Astrocyte (in vitro differentiated cells and primary cell): ENCODE measurements at regions not wholly inside any gene's neighbourhood (a gene's known extent, or its start where the extent isn't known, plus 50 kb on each side); places are given as distances from the start of the nearest gene placed in this dataset.
A peak's percentile ranks its signal among the peaks of the same experiment; 100 is the strongest.

Experiments
- DNase-seq: peaks from one replicate; pipeline ENCODE4 v3.0.0-alpha.2; 2010; ENCODE audit warnings: low read depth
- FAIRE-seq: peaks from 2 replicates; lab custom pipeline; 2011; peaks lifted over from hg19 to GRCh38; lab: Jason Lieb, UNC
- H2AFZ ChIP-seq: 2 replicates; pipeline ENCODE4 v1.6.0; 2012; ENCODE audit warnings: low read depth, low read length, inconsistent platforms
- H3K27ac ChIP-seq: 2 replicates; pipeline ENCODE4 v1.5.1; 2011; ENCODE audit warnings: low read depth, low read length, inconsistent platforms
- H3K27me3 ChIP-seq: 2 replicates; pipeline ENCODE4 v1.6.0; 2011; ENCODE audit warnings: low read length, inconsistent platforms; ENCODE audit not compliant: insufficient read depth
- H3K36me3 ChIP-seq: 2 replicates; pipeline ENCODE4 v1.5.1; 2011; ENCODE audit warnings: low read length, inconsistent platforms; ENCODE audit not compliant: insufficient read depth
- H3K4me1 ChIP-seq: 2 replicates; pipeline ENCODE4 v1.5.1; 2011; ENCODE audit warnings: low read length, inconsistent platforms; ENCODE audit not compliant: insufficient read depth
- H3K4me2 ChIP-seq: 2 replicates; pipeline ENCODE4 v1.6.0; 2012; ENCODE audit warnings: low read length, inconsistent platforms
- H3K4me3 ChIP-seq: 2 replicates; pipeline ENCODE4 v1.5.1; 2011; ENCODE audit warnings: low read depth, mild to moderate bottlenecking, low read length, inconsistent platforms; ENCODE audit not compliant: insufficient read depth
- H3K79me2 ChIP-seq: 2 replicates; pipeline ENCODE4 v1.6.0; 2012; ENCODE audit warnings: mild to moderate bottlenecking, low read length, inconsistent platforms; ENCODE audit not compliant: insufficient read depth
- H3K9ac ChIP-seq: 2 replicates; pipeline ENCODE4 v1.6.0; 2012; ENCODE audit warnings: mild to moderate bottlenecking, low read length, inconsistent platforms
- H3K9me3 ChIP-seq: 2 replicates; pipeline ENCODE4 v1.5.1; 2012; ENCODE audit warnings: low read depth, mild to moderate bottlenecking, low read length, inconsistent platforms; ENCODE audit not compliant: insufficient read depth
- H4K20me1 ChIP-seq: 2 replicates; pipeline ENCODE4 v1.6.0; 2012; ENCODE audit warnings: low read length, inconsistent platforms; ENCODE audit not compliant: insufficient read depth
- H3K27ac Mint-ChIP-seq: one replicate; pipeline ENCODE4 v1.8.0; 2021; ENCODE audit warnings: mild to moderate bottlenecking, mixed read lengths; ENCODE audit not compliant: unreplicated experiment
- H3K27me3 Mint-ChIP-seq: one replicate; pipeline ENCODE4 v1.8.0; 2021; ENCODE audit warnings: low read depth, mixed read lengths; ENCODE audit not compliant: unreplicated experiment
- H3K36me3 Mint-ChIP-seq: one replicate; pipeline ENCODE4 v1.8.0; 2021; ENCODE audit warnings: low read depth, mixed read lengths; ENCODE audit not compliant: unreplicated experiment
- H3K4me1 Mint-ChIP-seq: one replicate; pipeline ENCODE4 v1.8.0; 2021; ENCODE audit warnings: low read depth, mixed read lengths; ENCODE audit not compliant: unreplicated experiment
- H3K4me3 Mint-ChIP-seq: one replicate; pipeline ENCODE4 v1.8.0; 2021; ENCODE audit warnings: mild to moderate bottlenecking, moderate library complexity, mixed read lengths; ENCODE audit not compliant: unreplicated experiment
- H3K9me3 Mint-ChIP-seq: one replicate; pipeline ENCODE4 v1.8.0; 2021; ENCODE audit warnings: mild to moderate bottlenecking, mixed read lengths; ENCODE audit not compliant: unreplicated experiment
- EZH2 ChIP-seq: IDR thresholded peaks from 2 replicates; pipeline ENCODE4 v1.6.1; 2012; ENCODE audit warnings: mild to moderate bottlenecking, low read length, inconsistent platforms; ENCODE audit not compliant: insufficient read depth
- TF ChIP-seq, protein P1 (sequence below): IDR thresholded peaks from 2 replicates; pipeline ENCODE4 v1.5.1; 2011; ENCODE audit warnings: low read depth, mild to moderate bottlenecking, inconsistent platforms, low read length, moderate library complexity; ENCODE audit not compliant: insufficient read depth

DNA sequence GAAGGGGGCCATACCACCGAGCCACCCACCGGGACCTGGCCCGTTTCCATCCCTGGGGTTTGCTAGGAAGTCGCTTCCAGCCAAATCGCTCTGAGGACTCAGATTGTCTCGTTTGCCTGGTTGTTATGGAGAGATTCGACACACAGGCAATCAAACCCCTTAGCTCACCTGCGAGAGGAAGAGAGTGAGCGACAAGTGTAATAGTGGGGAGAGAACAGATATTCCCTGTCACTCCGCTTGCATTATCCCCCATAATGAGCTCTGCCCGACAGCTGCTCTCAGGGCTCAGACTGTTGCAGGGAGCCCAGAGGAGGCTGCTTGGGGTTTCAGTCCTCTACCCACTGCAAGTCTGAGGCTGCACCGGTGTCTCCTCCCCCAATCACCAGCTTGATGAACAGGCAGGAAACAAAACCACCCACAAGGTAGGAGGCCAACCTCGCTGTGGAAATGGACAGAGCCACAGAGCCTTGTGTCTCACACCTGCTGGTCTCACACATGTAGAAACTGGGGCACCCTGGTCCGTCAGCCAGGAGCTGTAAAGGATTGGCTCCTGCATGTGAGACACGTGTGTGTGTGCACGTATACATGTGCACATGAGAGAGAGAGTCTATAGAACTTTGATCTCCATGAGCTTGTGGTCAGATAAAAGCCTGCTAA lies 351.1 kb downstream of the BUD13 start:
- Histone ChIP-seq H3K9me3 (no peaks in the 10 kb centered on the region), H3K27ac (no peak overlapping the region), H3K4me2 (no peak overlapping the region), H4K20me1 (no peaks in the 10 kb centered on the region), H3K36me3 (no peaks in the 10 kb centered on the region), H3K79me2 (no peaks in the 10 kb centered on the region), H3K4me3 (no peak overlapping the region), H3K4me1 (no peaks in the 10 kb centered on the region), H3K9ac (no peak overlapping the region), H3K27me3 (peaks cover 3% of the 10 kb centered on the region), H2AFZ (no peak overlapping the region)
- H3K4me3 Mint-ChIP-seq, result no peak overlapping the region
- H3K4me1 Mint-ChIP-seq, result peaks cover 14% of the 10 kb centered on the region
- H3K9me3 Mint-ChIP-seq, result peaks cover 6% of the 10 kb centered on the region
- FAIRE-seq (no peak), DNase-seq (no peak)
- peaks cover 27% of the 10 kb centered on the region for H3K27me3 Mint-ChIP-seq
- H3K27ac Mint-ChIP-seq, result no peak overlapping the region
- H3K36me3 Mint-ChIP-seq, result no peaks in the 10 kb centered on the region
- TF ChIP-seq, protein P1, sequence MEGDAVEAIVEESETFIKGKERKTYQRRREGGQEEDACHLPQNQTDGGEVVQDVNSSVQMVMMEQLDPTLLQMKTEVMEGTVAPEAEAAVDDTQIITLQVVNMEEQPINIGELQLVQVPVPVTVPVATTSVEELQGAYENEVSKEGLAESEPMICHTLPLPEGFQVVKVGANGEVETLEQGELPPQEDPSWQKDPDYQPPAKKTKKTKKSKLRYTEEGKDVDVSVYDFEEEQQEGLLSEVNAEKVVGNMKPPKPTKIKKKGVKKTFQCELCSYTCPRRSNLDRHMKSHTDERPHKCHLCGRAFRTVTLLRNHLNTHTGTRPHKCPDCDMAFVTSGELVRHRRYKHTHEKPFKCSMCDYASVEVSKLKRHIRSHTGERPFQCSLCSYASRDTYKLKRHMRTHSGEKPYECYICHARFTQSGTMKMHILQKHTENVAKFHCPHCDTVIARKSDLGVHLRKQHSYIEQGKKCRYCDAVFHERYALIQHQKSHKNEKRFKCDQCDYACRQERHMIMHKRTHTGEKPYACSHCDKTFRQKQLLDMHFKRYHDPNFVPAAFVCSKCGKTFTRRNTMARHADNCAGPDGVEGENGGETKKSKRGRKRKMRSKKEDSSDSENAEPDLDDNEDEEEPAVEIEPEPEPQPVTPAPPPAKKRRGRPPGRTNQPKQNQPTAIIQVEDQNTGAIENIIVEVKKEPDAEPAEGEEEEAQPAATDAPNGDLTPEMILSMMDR, result no peak
- TF ChIP-seq EZH2, result no peak

- Mint-ChIP-seq H3K27me3 (peaks cover 32% of the 10 kb centered on the region), H3K4me3 (no peak overlapping the region), H3K27ac (no peak overlapping the region), H3K9me3 (peaks cover 6% of the 10 kb centered on the region), H3K4me1 (peaks cover 14% of the 10 kb centered on the region), H3K36me3 (no peaks in the 10 kb centered on the region)
- Histone ChIP-seq H3K4me1 (no peaks in the 10 kb centered on the region), H3K79me2 (no peaks in the 10 kb centered on the region), H3K36me3 (no peaks in the 10 kb centered on the region), H3K4me3 (no peak overlapping the region), H3K9ac (no peak overlapping the region), H3K9me3 (no peaks in the 10 kb centered on the region), H4K20me1 (no peaks in the 10 kb centered on the region), H3K27ac (no peak overlapping the region), H3K4me2 (no peak overlapping the region), H3K27me3 (peaks cover 3% of the 10 kb centered on the region), H2AFZ (no peak overlapping the region)
- FAIRE-seq (no peak), DNase-seq (peak; percentile 42)
- TF ChIP-seq EZH2, result no peak
- TF ChIP-seq, protein P1, result no peak
These were observed 351.8 kb downstream of the BUD13 start for GRCh38 chr11:116420770-116421528.

GRCh38 chr11:116420030-116420429 lies 352.8 kb downstream of the BUD13 start:
- Histone ChIP-seq H2AFZ (no peak overlapping the region), H3K36me3 (no peaks in the 10 kb centered on the region), H3K4me2 (no peak overlapping the region), H3K27ac (no peak overlapping the region), H3K4me1 (no peaks in the 10 kb centered on the region), H3K27me3 (peaks cover 3% of the 10 kb centered on the region), H4K20me1 (no peaks in the 10 kb centered on the region), H3K79me2 (no peaks in the 10 kb centered on the region), H3K9ac (no peak overlapping the region), H3K9me3 (no peaks in the 10 kb centered on the region), H3K4me3 (no peak overlapping the region)
- DNase-seq, result no peak
- H3K36me3 Mint-ChIP-seq, result no peaks in the 10 kb centered on the region
- no peak for FAIRE-seq
- H3K4me1 Mint-ChIP-seq, result peaks cover 14% of the 10 kb centered on the region
- no peak overlapping the region for H3K4me3 Mint-ChIP-seq
- TF ChIP-seq EZH2, result no peak
- TF ChIP-seq, protein P1, result no peak
- no peak overlapping the region for H3K27ac Mint-ChIP-seq
- peaks cover 33% of the 10 kb centered on the region for H3K27me3 Mint-ChIP-seq
- peaks cover 6% of the 10 kb centered on the region for H3K9me3 Mint-ChIP-seq
